ENCODE measurements at regions not wholly inside any gene's neighbourhood (a gene's known extent, or its start where the extent isn't known, plus 50 kb on each side); places are given as distances from the start of the nearest gene placed in this dataset.

DNA sequence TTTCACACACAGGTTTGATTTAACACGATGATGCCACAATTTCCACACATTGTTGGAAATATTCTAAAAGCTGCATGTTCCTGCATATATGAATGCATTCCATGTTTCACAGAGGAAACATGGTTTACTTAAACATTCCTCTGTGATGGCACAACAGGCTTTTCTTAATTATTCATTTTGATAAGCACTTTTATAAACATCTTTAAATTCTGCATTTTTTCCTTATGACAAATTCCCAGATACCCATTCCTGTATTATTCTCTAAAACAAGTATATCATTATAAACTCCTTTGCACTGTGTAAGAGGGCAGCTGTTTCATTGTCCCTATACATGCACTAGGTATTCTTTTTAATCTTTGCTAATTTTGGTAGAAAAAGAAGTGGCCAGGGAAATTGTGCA lies 532.3 kb downstream of the SOX6 start:
- TF ChIP-seq POLR2AphosphoS5 (IDR thresholded peaks at IDR 0.05) = no peak
- TF ChIP-seq, protein P1, sequence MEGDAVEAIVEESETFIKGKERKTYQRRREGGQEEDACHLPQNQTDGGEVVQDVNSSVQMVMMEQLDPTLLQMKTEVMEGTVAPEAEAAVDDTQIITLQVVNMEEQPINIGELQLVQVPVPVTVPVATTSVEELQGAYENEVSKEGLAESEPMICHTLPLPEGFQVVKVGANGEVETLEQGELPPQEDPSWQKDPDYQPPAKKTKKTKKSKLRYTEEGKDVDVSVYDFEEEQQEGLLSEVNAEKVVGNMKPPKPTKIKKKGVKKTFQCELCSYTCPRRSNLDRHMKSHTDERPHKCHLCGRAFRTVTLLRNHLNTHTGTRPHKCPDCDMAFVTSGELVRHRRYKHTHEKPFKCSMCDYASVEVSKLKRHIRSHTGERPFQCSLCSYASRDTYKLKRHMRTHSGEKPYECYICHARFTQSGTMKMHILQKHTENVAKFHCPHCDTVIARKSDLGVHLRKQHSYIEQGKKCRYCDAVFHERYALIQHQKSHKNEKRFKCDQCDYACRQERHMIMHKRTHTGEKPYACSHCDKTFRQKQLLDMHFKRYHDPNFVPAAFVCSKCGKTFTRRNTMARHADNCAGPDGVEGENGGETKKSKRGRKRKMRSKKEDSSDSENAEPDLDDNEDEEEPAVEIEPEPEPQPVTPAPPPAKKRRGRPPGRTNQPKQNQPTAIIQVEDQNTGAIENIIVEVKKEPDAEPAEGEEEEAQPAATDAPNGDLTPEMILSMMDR (IDR thresholded peaks at IDR 0.05) = no peak

All from breast epithelium (tissue), 3 donors.